NCI-H2081 treated with DMSO at 0.1 percent for 48 hours (cell line): ENCODE measurements at regions not wholly inside any gene's neighbourhood (a gene's known extent, or its start where the extent isn't known, plus 50 kb on each side); places are given as distances from the start of the nearest gene placed in this dataset.

Experiments used
- DNase-seq: peaks from one replicate; lab custom pipeline; 2025; lab: John Stamatoyannopoulos, UW

DNA sequence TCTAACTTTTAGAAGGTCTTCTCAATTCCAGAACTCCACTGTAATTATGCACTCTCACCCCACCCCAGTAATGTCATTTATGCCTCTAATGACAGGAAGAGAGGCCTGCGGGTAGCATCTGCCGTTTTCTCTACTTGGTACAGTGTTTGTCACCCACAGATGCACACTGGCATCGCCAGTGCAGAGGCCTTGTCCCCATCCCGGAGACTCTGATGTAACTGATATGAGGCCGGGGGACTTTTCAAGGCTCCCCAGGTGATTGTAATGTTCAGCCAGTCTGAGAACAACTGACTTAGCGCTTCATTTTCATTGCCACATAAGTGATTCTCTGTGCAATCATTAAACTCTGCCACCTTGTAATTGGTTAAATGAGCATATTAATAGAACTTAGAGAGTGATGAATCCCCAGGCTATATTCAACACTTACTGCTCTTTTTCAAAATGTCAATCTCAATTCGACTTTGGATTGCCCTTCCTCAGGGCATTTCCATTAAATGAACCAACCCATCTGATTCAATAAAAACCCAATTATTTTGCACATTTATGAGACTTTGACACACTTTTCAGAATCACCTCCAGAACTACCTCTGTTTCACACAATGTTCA lies 113.2 kb downstream of the HERPUD2 start:
- DNase-seq = no peak

DNA sequence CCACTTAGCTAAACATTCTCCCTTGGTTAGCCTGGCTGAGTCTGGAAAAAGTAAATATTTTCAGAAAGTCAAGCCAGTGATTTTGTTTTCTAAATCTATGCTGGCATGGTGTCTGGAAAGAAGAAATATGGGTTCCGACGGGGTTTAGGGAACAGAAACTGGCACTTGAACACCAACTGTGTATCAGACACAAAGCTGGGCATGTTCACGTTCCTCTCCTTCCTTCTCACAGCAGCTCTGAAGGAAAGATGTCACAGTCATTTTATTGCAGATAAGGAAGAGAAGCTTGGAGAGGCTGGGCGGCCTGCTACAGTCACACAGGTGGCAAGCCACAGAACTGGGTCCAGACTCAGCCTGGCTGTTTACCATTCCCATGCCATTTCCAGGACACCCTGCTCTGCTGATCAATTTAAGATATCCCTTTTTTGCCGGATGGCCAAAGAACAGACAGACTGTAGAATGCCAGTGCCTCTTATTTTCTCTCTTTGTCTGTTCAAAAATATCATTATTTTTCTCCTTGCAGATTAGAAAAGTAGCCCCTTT lies 118.8 kb downstream of the HERPUD2 start:
- no peak for DNase-seq

DNA sequence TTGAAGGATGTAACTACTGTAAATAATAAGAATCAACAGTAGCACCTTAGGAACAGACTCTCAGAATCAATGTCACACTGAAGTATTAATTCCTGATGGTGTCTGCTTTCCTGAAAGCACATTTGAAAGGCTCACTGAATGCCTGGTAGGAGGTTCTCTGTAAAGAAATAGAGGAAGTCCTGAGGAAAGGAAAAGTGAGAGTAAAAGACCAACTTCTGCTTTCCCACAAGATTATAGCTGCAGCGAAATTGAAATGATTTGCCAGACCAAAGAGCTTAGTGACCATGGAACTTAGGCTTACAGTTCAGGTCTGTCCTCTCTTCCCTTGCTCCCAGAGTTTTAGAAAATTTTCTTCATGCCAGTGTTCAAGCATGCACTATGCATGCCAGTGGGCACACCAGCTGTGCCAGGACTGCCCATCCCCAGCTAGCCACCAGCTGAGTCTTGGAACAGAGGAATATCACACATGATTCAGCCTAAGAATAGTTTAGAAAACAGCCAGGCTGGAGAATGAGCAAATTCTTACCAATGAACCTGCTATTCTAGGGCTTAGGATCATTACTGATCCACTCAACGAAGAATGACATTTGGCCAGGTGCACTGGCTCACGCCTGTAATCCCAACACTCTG lies 123.2 kb downstream of the HERPUD2 start:
- no peak for DNase-seq

DNA sequence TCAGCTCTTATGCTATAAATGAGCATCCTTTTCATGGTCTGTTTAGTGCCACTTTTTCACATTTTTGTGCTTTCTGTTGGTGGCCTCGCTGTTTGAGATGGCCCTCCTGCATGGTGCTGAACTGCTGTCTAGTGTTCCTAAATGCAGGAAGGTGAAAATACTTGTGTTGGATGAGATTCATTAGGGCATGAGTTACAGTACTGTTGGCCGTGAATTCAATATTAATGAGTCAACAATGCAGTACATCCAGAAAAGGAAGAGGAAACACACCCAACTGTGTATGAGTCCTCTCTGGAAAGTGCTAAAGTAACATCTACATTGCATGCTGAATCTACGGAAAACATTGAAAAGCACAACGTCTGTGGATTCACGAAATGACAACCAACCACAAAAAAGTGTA lies 124.0 kb downstream of the HERPUD2 start:
- DNase-seq = no peak

DNA sequence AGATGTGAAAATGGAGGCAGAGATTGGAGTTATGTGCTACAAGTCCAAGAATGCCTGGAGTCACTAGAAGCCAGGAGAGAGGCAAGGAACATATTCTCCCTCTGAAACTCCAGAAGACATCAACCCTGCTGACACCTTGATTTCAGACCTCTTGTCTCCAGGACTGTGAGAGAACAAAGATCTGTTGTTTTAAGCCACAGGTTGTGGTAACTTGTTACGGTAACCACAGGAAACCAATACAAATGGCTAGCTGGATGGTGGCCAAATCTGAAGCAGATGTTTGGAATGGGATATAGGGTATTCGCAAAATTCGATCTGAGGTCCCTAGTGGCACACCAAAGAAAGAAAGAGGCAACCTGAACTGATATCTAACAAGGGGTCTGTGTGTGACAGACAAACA lies 129.0 kb downstream of the HERPUD2 start:
- no peak for DNase-seq

DNA sequence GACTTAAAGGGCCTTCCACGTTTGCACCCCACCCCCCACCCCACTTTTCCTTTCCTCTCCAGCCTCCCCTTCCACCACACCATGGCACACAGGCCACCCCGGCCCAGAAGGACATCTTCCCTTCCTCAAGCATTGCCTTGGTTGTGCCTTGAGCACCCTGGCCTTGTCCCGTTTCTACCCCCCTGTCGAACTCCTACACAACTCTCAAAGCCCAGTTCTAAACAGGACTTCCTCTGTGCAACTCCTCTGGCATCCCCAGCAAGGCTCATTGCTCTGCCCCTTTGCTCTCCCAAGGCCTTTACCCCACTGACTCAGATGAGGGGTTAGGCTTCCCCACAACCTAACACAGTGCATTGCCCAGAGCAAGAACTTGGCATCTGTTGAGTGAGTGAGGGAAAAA lies 136.1 kb downstream of the HERPUD2 start:
- DNase-seq = no peak

DNA sequence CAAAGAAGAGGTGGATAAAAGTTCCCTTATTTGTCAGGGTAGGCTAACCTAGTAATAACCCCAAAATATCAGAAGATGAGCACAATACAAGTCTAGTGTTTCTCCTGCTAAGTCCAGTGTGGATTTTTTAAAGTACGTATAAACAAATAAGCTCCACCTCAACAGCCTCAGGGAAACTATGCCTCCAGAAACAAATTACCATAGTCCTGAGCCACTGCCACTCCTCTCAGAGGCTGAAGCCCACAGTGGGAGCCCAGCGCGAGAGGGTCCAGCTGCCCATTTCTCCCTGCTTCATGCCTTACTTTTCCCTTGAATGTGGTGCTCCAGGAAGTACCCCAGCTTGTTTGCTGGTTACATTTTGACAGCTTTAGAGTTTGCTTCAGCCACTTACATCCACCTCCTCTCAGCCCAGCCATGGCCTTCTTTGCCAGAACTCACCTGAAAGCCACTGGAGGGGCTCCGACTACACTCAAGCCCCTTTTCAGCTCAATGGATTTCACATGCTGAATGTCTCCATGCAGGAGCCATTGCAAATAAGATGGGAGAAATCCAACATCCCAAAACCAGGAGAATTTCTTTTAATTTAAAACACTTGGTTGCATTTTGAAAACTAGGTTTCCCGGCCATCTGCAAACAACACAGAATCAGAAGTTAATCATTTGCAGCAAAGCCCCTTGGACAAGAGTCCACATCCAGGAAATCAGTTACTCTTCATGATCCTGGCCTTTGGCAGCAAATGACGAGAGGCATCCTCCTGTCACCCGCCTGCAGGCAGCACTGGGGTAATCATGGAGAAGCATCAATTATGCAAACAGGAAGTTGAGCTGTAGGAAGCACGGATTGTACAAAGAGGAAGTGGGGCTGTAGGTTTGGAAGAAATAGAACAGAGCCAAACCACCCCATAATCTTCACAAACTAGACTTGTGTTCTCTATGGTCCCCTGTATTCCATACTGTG lies 138.1 kb downstream of the HERPUD2 start:
- DNase-seq = no peak

DNA sequence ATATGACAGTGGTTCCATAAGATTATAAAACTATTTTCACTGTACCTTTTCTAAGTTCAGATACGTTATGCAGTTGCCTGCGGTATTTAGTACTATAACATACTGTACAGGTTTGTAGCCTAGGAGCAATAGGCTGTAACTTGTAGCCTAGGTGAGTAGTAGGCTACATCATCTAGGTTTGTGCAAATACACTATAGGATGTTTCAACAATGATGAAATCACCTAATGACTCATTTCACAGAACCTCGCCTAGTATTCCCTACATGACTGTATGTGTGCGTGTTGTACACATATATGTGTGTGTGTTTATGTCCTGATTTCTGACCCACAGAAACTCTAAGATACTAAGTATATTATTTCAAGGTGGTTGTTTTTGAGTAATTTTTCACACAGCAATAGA lies 139.0 kb downstream of the HERPUD2 start:
- no peak for DNase-seq

DNA sequence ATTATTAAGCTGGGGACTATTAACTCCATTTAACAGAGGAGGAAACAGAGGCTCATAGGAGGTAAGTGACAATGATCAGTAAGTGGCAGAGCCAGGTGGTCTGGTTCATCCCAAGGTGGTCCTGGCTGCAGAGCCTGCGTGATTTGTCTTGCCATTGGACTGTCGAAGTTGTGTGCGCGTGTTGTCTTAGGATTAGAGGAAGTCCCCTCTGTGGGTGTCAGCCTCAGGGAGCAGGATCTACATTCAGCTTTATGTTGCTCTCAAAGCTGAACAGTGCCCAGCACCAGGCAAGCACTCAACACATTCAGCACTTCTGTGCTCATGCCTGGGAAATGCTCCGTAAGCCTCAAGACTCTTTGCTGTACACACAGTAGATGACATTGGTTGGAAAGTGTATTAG lies 139.5 kb downstream of the HERPUD2 start:
- DNase-seq = no peak

DNA sequence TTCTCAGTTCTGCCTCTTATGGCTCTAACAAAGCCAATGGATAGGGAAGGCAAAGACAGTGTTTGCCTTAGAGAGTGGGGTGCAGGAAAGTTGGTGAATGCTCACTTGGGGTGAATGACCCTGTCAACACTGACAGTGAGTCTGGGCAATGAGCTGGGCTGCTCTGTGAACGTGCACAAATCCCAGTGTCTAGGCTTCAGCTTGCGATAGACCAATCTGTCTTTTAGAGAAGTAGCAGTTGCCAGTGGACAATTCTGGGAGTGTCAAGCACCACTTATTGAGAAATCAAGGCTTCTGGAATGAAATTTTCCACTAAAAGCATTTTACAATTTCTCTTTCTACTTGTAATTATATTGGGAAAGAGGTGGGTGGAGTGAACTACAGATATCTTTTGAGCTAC lies 141.4 kb downstream of the HERPUD2 start:
- no peak for DNase-seq

DNA sequence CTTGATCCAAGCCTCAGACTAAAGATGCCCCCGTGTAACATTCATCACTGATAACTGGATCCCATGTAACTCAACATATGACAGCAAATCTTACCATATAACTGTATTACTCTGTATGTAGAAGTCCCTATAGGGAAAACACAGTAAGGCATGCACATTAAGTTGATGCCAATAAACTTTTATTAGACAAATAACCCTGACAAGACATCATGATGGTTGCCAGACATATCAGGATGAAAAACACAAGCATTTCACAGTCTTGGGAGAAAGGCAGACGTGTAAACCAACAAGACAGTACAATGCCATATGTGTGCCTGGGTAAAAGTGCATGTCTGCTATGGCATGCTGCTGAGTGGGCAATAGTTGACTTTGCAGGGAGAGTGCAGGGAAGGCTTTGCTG lies 142.2 kb downstream of the HERPUD2 start:
- no peak for DNase-seq

DNA sequence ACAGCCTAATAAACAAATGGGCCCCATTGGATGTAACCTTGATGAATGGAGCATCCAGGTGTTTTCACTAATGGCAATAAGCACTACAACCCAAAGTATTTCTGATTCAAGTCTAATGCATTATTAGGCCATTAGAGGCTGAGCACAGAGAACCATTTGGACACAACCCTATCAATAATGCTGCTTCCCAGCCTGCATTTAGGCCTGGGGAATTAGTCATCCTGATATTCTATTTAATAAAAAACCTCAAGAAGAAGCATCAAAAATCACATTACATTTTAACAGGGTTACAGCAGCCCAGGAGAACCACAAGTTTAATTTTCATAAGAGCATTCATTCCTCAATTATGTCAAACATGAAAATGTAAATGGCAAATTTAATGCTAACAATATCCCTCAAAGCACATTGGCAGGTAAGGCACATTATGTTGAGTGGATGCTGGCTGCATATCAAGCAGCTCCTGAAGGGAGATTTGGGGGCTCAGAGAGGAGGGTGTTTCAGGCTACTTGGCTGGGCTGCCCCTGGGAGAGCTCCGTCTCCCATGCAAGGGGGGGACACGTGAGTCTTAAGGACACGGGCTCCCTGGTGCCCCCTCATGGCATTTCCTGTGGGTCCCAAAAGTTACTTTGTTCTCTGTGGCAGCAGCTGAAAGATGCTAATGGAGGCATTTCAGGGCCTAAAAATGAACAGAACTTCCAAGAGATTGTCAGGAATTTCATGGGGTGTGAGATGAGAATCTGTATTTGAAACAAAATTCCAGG lies 143.4 kb downstream of the HERPUD2 start:
- no peak for DNase-seq

DNA sequence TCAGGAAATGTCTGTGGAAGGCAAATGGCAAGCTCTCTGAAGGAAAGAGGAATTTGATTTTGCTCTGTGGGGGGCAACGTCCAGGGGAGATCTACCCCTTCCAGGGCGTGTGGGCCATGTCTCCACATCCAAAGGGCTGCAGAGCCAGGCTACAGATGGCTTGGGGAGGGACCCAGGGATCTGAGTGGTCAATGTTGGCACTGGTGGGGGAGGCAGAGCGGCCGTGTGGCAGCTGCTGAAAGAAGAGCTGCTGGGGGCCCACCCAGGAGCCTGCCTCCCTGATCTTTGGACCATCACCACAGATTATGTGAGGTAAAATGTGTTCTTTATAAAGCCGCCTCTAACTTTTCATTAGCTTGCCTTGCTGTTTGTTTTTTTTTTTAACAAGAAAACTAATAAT lies 144.1 kb downstream of the HERPUD2 start:
- DNase-seq = no peak

DNA sequence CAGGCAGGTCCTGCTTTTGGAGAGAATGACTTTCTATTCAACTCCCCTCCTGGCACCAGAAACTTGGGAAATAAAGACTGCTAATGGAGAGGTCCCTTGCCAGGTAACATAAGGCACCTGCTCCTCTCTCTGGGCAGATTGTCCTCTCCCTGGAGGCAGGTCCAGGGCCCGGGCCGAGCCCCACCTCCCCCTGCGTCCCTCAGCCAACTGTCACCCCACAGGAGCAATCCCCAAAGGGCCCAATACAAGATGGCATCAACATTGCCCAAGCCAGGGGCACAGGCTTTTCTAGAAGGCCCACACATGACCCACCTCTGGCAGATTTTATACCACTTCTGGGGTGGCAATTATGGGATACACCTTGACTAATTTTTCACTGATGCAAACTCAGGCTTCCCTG lies 145.2 kb downstream of the HERPUD2 start:
- no peak for DNase-seq

DNA sequence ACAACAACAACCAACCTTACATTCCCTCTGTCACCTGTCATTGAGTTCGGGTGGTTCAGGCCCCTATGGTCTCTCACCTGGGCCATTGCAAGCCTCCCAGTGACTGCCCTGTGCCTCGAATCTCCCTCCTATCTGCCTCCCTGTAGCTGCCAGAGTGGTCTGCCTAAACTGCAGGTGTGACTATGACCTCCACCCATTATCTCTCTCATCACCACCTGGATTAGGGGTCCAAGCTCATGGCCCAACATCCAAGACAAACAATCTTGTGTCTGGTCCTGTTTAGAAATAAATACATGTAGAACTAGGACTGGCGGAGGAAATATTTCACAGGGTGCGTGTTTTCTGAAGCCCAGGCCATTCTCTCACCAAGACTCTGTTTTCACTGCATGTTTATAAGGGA lies 146.6 kb downstream of the HERPUD2 start:
- DNase-seq = no peak

DNA sequence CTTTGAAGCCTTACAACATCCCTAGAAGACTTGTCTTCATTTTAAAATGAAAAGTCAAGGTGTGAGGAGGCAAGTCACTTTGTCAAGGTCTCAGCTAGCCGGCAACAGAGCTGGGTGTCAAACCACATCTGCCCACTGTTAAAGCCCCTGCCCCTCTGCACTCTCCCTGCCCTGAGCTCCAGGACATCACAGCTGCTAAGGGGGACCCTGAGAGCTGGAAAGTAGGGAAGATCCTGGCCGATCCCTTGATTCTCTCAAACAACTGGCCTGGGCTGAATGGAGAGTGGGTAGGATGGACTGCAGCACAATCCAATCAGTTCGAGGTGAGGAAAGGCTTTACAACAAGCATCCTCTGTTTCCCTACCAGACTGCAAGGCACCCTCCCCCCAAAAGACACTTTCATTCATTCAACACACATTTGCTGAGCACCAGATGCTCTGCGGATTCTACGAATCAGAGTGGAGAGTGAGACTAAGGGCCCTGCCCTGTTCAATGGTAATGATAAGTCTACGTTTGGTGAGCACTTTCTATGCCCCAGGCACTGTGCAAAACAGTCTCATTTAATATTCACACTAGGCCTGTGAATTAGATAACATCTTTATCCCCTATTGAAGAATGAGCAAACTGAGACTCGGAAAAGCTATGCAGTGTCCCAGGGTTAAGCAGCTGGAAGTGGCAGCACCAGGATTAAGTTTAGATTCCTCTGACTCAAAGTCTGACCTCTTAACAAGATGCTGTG lies 148.1 kb downstream of the HERPUD2 start:
- no peak for DNase-seq

DNA sequence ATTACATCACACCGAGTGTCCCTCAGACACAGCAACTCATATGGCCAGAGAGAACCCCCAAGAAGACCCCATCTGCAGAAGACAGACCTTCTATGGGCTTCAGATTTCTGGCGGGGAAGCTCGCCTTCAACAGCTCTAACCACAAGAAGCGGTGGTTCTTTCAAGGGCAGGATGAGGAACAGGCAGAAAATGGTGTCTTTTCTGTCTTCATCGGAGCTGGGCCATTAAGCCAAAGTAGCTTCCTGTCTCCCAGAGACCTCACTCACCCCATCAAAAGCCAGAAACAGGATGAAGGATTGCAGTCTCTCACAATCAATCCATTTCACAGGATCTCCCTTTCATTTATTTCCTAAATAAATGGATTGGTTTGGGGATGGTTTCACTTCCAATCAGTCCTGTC lies 149.1 kb downstream of the HERPUD2 start:
- DNase-seq = no peak

DNA sequence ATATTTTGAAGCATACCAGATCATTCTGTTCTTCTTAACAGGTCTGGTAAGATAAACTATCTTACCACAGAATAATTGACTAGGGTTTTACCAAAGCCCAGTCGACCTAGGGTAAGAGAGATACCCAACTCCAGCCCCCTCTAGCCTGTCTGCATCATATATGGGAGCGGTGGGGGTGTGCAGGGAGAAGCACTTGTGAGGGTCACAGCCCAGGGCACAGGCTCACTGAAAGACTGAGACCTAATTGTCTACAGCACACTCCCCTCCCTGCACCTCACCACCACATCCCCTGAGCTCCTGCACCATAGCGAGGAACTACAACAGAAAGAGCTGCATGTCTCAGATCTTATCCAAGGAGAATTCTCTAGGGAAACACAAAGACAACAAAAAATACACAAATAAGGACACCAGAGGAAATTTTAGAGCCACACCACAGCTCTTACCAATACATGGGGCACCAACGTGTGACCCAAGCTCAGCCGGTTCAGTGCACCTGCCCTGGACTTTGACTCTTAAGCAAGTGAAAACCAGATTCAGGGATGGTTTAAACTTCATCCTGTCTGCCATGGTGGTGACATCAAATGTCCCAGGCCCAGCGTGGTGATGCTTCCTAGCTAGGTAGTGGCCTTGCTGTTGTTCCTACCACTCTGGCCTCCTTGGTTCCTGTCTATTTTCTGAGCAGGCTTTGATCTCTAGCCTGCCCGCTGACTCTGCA lies 150.8 kb downstream of the HERPUD2 start:
- DNase-seq = no peak

DNA sequence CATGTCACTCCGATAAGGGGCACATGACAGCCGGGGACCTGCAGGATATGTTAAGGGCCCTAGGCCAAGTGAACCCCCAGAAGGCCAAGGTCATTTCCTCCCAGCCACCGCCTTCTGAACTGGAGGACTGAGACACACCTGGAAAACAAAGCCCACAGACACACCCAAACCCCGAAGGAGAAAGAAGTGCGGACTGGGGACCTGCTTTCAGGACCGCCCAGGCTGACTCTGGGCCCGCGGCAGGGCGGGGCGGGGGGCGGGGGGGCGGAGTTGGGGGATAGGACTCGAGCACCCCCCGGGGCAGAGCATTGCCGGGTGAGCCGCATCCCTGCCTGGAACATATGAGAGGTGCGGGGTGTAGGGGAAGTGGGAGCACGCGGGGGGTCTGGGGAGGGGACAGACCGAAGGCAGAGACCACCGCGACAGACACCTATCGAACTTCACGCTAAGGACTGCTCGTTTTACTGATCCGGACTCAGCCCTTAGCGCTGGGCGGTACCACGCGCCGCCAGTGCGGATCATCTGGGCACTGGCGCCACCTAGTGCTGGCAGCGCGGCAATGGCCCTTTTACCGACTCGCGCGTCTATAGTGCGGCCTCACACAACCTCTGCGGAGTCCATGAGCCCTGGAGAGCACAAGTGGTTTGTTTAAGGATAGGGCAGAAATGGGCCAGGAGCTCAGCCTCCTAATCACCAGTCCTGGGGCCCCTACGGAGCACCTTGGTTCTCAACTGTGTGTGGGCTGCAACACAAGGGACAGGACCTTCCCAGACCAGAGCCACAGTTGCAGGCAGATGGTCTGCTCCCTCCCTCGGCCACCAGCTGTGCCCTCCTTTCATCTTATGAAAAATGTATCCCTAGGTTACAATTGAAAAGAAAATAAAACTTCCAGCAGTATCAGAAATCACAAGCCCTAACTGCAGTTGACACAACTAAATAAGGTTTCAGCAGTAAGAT lies 157.6 kb downstream of the HERPUD2 start:
- peak; percentile 30 for DNase-seq

DNA sequence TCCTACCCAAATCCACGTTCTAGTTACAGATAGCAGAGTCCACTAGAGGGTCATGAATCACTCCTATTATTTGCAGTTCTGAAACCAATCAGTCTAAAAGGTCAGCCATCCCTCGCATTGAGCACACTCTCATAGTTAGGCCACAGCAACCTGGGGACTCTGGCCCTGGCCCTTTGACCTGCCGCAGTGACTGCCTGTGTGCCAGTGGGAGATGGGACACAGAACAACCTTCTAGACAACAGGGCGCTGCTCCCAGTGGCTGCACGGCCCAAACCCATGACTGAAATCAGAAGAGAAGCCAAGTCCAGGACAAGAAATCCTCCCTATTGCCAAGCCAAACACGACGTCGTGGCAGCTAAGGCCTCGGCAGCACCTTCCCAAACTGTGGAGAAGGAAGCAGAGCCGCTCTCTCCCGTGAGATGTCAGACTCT lies 158.5 kb downstream of the HERPUD2 start:
- DNase-seq = no peak
